A673 (cell line): ENCODE measurements at regions not wholly inside any gene's neighbourhood (a gene's known extent, or its start where the extent isn't known, plus 50 kb on each side); places are given as distances from the start of the nearest gene placed in this dataset.

Experiments used
- CTCF ChIP-seq: fragments of 300-800, 200-600 bp; sonication (generic); conservative IDR thresholded peaks from 2 replicates; pipeline ENCODE4 v1.5.1; 2017; ENCODE audit warnings: low read depth, mild to moderate bottlenecking, antibody characterized with exemption, low read length, moderate library complexity, mixed read lengths
- EZH2 ChIP-seq: fragments of 200-600 bp; sonication (generic); IDR thresholded peaks from 2 replicates; pipeline ENCODE4 v1.6.1; 2017; ENCODE audit warnings: borderline replicate concordance, low read depth, mild to moderate bottlenecking, mixed read lengths, antibody characterized with exemption, low read length; ENCODE audit not compliant: poor library complexity, severe bottlenecking

GRCh38 chr12:43145481-43145880, 406.5 kb downstream of the ADAMTS20 start:
- no peak for TF ChIP-seq CTCF
- no peak for TF ChIP-seq EZH2
